ENCODE measurements at regions not wholly inside any gene's neighbourhood (a gene's known extent, or its start where the extent isn't known, plus 50 kb on each side); places are given as distances from the start of the nearest gene placed in this dataset.
A peak's percentile ranks its signal among the peaks of the same experiment; 100 is the strongest.

GRCh38 chr1:95547005-95547404 is 313.0 kb downstream of the RWDD3 start:
- ChIA-PET CTCF (no interaction called here), POLR2A (no interaction called here)
- TF ChIP-seq MEF2A (IDR thresholded peaks at IDR 0.05; ENCODE audit: borderline replicate concordance, low read depth): no peak
- TF ChIP-seq USF2 (IDR thresholded peaks at IDR 0.05; ENCODE audit: borderline replicate concordance, low read depth, low read length): no peak
- TF ChIP-seq RAD21 (IDR thresholded peaks at IDR 0.05; ENCODE audit: low read length): no peak
- no peak for TF ChIP-seq CHD2 (IDR thresholded peaks at IDR 0.05; ENCODE audit: low read length, partially characterized antibody)
- no peak for TF ChIP-seq ZBTB33 (IDR thresholded peaks at IDR 0.05; ENCODE audit: borderline replicate concordance, low read depth)
- TF ChIP-seq SIN3A (IDR thresholded peaks at IDR 0.05; ENCODE audit: borderline replicate concordance, low read depth, low read length): no peak
- no peak for TF ChIP-seq YY1 (IDR thresholded peaks at IDR 0.05; ENCODE audit: low read depth)
- no peak for TF ChIP-seq NRF1 (IDR thresholded peaks at IDR 0.05; ENCODE audit: low read depth, low read length)
- TF ChIP-seq GABPA (IDR thresholded peaks at IDR 0.05; ENCODE audit: low read depth): no peak
- no peak for TF ChIP-seq MAX (IDR thresholded peaks at IDR 0.05; ENCODE audit: low read depth)
- TF ChIP-seq FOXM1 (IDR thresholded peaks at IDR 0.05; ENCODE audit: low read depth): no peak
- no peak for TF ChIP-seq FOXJ3 (CRISPR knock-in tag; IDR thresholded peaks at IDR 0.05)
- no peak for TF ChIP-seq RFX5 (IDR thresholded peaks at IDR 0.05; ENCODE audit: low read length)
- TF ChIP-seq GATA2 (CRISPR knock-in tag; IDR thresholded peaks at IDR 0.05): no peak
- no peaks in the 10 kb centered on the region for H3K9me2 ChIP-seq
- H3K4me1 ChIP-seq (ENCODE audit: control insufficient read depth in 1 of 2, insufficient read depth in 2 of 2, low read depth in 1 of 2, low read length in 1 of 2): peaks cover 0 to 13% of the 10 kb centered on the region in 2 experiments; a peak in 2 of 4 replicates
- H2AFZ ChIP-seq (ENCODE audit: low read depth): no peak overlapping the region
- no peaks in the 10 kb centered on the region for H3K27me3 ChIP-seq (ENCODE audit: insufficient read depth)
- H3K9me3 ChIP-seq: no peaks in the 10 kb centered on the region
- H4K20me1 ChIP-seq (ENCODE audit: insufficient read depth): no peaks in the 10 kb centered on the region
- no peak overlapping the region for H3K4me2 ChIP-seq
- no peak overlapping the region for H3K9ac ChIP-seq
- H3K79me2 ChIP-seq (ENCODE audit: insufficient read depth): no peaks in the 10 kb centered on the region
- no peak for DNase-seq
- WGBS (ENCODE audit: low lambda C conversion rate): 46% methylated on average over 2 of the region's 2 CpGs
- no peaks in the 10 kb centered on the region for H3K36me3 ChIP-seq (replicated peaks in 1 of 2; ENCODE audit: control insufficient read depth in 1 of 2, insufficient read depth in 2 of 2, low read length in 1 of 2)
- no peaks in the 10 kb centered on the region for H3F3A ChIP-seq (replicated peaks; ENCODE audit: insufficient read depth)
- peak overlapping the region in 1 of 2 experiments; percentile 22; a peak in 1 of 4 replicates for H3K27ac ChIP-seq (ENCODE audit: low read depth in 2 of 2, low read length in 1 of 2)
- no peak overlapping the region for H3K4me3 ChIP-seq (ENCODE audit: low read depth in 2 of 2, low read length in 1 of 2)

- H3K36me3 ChIP-seq (replicated peaks in 1 of 2; ENCODE audit: control insufficient read depth in 1 of 2, insufficient read depth in 2 of 2, low read length in 1 of 2): no peaks in the 10 kb centered on the region
- ChIA-PET CTCF (no interaction called here), POLR2A (no interaction called here)
- peaks cover 0 to 13% of the 10 kb centered on the region in 2 experiments; a peak in 2 of 4 replicates for H3K4me1 ChIP-seq (ENCODE audit: control insufficient read depth in 1 of 2, insufficient read depth in 2 of 2, low read depth in 1 of 2, low read length in 1 of 2)
- H3F3A ChIP-seq (replicated peaks; ENCODE audit: insufficient read depth): no peaks in the 10 kb centered on the region
- no peak for DNase-seq
- no peak overlapping the region for H3K9ac ChIP-seq
- no peaks in the 10 kb centered on the region for H3K9me3 ChIP-seq
- no peaks in the 10 kb centered on the region for H4K20me1 ChIP-seq (ENCODE audit: insufficient read depth)
- H3K79me2 ChIP-seq (ENCODE audit: insufficient read depth): no peaks in the 10 kb centered on the region
- no peak overlapping the region for H2AFZ ChIP-seq (ENCODE audit: low read depth)
- H3K4me2 ChIP-seq: no peak overlapping the region
- no peaks in the 10 kb centered on the region for H3K27me3 ChIP-seq (ENCODE audit: insufficient read depth)
- peak overlapping the region in 1 of 2 experiments; percentile 61; a peak in 1 of 4 replicates for H3K27ac ChIP-seq (ENCODE audit: low read depth in 2 of 2, low read length in 1 of 2)
- WGBS (ENCODE audit: low lambda C conversion rate): 10% methylated on average over 1 of the region's 1 CpG
- no peak overlapping the region for H3K4me3 ChIP-seq (ENCODE audit: low read depth in 2 of 2, low read length in 1 of 2)
- no peaks in the 10 kb centered on the region for H3K9me2 ChIP-seq
- TF ChIP-seq REST (IDR thresholded peaks at IDR 0.05; ENCODE audit: low read depth, low read length) (no peak), NFIC (IDR thresholded peaks at IDR 0.05; ENCODE audit: borderline replicate concordance) (no peak), FOXJ3 (CRISPR knock-in tag; IDR thresholded peaks at IDR 0.05) (no peak), TEAD4 (IDR thresholded peaks at IDR 0.05; ENCODE audit: borderline replicate concordance, insufficient read depth) (no peak), ELF1 (IDR thresholded peaks at IDR 0.05) (no peak), JUND (IDR thresholded peaks at IDR 0.05) (no peak), CTCF (IDR thresholded peaks at IDR 0.05) (no peak)
Observed at GRCh38 chr1:95548211-95548610, 314.2 kb downstream of the RWDD3 start.

Data from SK-N-SH (cell line).